GM21423 (cell line): ENCODE measurements at regions not wholly inside any gene's neighbourhood (a gene's known extent, or its start where the extent isn't known, plus 50 kb on each side); places are given as distances from the start of the nearest gene placed in this dataset.
A peak's percentile ranks its signal among the peaks of the same experiment; 100 is the strongest.

Source experiments
- ATAC-seq: cut with Tn5 transposase; IDR thresholded peaks from one replicate; pipeline ENCODE4 v1.9.1; 2021; ENCODE audit warnings: mild to moderate bottlenecking, moderate library complexity; ENCODE audit not compliant: unreplicated experiment

GRCh38 chr13:33512880-33513554 lies 227.5 kb upstream of the STARD13 start:
- ATAC-seq = no peak

GRCh38 chr13:33514362-33514761 lies 228.8 kb upstream of the STARD13 start:
- ATAC-seq = no peak

GRCh38 chr13:33515146-33515545 lies 229.6 kb upstream of the STARD13 start:
- no peak for ATAC-seq

- no peak for ATAC-seq
These were observed 232.9 kb upstream of the STARD13 start for GRCh38 chr13:33518452-33518851.

- ATAC-seq = no peak
These were observed 234.3 kb upstream of the STARD13 start for GRCh38 chr13:33519561-33520467.

GRCh38 chr13:33520468-33520839 lies 234.9 kb upstream of the STARD13 start:
- ATAC-seq = no peak

GRCh38 chr13:33524086-33524485 lies 238.5 kb upstream of the STARD13 start:
- ATAC-seq = no peak

- ATAC-seq = no peak
These were observed 240.2 kb upstream of the STARD13 start for GRCh38 chr13:33525763-33526162.

DNA sequence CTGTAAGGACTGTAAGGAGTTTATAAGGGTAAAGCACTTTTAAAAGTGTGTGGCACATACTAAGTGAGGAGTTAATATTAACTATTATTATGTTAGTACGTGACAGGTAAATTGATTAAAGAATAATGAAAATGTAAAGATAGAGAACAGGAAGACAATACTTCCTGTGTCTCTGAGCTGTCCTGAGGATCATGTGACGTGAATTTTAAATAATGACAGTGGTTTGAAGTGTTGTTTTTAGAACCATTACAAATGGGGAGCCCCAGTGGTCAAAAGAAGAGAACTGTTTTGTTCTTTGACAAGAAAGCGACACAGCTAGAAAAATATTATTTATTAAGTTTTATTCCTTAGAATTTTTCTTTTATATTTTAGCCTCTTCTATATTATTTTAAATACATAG lies 241.2 kb upstream of the STARD13 start:
- ATAC-seq = no peak

GRCh38 chr13:33528896-33529295 lies 243.3 kb upstream of the STARD13 start:
- ATAC-seq = no peak

DNA sequence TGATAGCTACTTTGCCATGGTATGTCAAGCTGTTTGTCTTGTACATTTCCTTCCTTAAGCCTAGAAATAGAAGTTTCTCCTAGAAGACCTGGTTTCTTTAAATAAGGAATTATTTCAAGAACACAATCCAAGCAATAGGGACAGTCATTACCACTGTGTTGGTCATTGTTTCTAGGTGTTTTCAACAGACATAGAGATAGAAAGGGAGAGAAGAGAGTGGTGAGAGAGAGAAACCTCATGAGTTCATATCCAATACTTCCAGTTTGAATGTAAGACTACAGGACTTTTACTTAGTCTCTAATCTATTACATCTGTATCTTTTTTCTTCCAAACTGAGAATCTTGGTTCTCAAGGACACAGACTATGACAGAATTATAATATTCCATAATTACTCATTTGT lies 245.9 kb upstream of the STARD13 start:
- no peak for ATAC-seq

- ATAC-seq = no peak
These were observed 249.5 kb upstream of the STARD13 start for GRCh38 chr13:33535061-33535460.

DNA sequence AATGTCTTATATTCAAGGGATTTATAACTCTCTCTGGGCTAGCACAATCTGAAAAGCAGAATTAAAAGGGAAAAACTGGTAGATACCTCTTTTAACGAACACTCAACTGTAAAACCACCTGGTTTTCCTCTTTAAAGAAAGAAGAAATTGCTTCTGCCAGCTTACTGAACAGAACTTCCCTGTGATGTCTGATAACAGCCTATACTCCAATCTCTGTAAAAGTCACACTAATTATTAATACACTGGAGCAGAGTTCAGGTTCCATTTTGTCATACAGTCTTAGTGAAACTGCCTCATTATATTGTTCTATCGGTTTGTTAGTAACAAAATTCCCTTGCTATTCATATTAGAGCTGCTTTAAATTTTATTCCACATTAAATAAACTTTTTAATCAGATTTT lies 251.0 kb upstream of the STARD13 start:
- ATAC-seq = no peak

- no peak for ATAC-seq
These were observed 251.5 kb upstream of the STARD13 start for GRCh38 chr13:33537026-33537425.

- no peak for ATAC-seq
These were observed 252.1 kb upstream of the STARD13 start for GRCh38 chr13:33537676-33538075.

- no peak for ATAC-seq
These were observed 255.9 kb upstream of the STARD13 start for GRCh38 chr13:33541456-33541855.

DNA sequence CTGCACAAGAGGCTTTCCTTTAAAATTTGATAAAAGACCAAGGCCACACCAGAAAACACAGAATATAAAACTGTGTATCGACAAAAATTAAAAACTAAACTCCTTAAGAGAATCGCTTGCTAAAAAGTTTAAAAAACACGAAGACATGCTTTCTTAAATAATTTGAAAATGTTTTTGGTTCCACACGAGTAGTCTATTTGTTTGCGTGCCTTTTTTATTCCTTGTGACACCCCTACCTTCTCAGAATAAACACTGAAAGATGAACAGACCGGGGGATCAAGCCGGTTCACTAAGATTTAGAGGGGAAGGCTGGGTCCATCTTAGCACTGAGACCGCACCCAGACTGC lies 256.4 kb upstream of the STARD13 start:
- ATAC-seq = no peak

DNA sequence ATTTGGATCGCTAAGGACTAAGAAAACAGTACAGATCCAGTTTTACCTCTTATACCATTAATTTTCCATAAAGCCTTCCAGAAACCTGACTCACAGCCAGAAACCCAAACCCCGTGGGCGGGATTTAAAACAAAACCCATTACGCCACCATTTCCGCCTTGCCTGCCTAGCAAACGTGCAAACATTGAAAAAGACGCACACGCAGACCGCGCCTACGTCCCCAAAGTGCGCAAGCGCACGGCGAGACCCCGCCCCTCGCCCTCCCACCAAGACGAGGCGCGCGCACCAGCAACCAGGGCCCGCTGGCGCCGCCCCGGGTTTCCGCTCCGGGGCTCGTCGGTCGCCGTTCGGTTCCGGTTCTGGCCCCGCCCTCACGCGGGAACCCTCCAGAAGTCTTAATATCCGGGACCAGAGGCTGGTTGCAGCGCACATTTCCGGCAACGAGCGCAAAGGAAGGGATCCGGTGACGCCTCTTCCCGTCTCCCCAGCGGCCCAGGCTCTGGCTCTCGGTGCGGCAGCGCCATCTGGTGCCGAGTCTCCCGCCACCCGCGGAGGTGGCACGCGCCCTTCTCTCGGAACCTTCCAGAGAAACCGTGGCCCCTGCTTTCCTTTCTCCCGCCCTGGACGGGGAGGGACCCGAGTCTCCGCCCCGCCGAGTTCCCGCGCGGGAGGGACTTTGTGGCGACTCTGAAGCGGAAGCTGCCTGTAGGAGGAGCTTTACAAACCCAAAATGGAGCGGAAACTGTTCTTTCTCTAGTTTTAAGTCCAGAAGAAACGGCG lies 256.9 kb upstream of the STARD13 start:
- ATAC-seq = peak; percentile 84

DNA sequence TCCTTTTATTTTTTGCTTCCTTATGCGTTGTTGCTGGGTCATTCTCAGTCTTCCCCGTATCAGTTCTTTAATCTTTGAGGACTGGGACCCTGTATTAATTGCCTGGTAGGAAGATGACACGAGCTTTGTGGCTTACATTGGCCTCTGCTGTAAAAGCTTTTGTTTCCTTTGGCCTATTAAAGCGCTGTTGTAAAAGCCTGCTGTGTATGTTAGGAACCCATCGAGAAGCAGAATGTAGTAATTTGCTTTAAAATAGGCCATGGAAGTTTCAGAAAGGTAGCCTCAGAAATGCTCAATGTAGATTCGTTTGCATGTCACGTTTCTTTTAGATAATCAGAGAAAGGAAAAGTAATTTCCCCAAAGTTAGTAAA lies 257.5 kb upstream of the STARD13 start:
- peak; percentile 3 for ATAC-seq

- ATAC-seq = no peak
These were observed 258.2 kb upstream of the STARD13 start for GRCh38 chr13:33543631-33544265.

- no peak for ATAC-seq
These were observed 258.8 kb upstream of the STARD13 start for GRCh38 chr13:33544308-33544707.
